ENCODE measurements at regions not wholly inside any gene's neighbourhood (a gene's known extent, or its start where the extent isn't known, plus 50 kb on each side); places are given as distances from the start of the nearest gene placed in this dataset.

DNA sequence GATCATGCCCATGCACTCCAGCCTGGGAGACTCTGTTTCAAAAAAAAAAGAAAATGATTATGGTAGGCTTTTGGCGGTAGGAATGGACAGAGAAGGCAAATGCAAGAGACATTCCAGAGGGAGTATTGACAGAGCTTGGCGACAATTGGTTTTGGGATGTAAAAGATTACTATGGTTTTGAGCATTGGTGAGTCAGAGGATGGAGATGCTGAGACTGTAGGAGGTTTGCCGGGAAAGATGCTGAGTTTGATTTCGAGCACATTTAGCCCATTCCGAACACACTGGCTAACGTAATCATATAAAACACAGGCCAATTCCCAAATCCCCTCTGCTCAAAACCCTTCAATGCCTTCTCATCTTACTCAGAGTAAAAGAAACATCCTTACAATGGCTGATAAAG lies 161.6 kb upstream of the MKLN1 start:
- no peak for DNase-seq (ENCODE audit: extremely low spot score)
- POLR2A ChIA-PET, result no interaction called here
- TF ChIP-seq, protein P1, sequence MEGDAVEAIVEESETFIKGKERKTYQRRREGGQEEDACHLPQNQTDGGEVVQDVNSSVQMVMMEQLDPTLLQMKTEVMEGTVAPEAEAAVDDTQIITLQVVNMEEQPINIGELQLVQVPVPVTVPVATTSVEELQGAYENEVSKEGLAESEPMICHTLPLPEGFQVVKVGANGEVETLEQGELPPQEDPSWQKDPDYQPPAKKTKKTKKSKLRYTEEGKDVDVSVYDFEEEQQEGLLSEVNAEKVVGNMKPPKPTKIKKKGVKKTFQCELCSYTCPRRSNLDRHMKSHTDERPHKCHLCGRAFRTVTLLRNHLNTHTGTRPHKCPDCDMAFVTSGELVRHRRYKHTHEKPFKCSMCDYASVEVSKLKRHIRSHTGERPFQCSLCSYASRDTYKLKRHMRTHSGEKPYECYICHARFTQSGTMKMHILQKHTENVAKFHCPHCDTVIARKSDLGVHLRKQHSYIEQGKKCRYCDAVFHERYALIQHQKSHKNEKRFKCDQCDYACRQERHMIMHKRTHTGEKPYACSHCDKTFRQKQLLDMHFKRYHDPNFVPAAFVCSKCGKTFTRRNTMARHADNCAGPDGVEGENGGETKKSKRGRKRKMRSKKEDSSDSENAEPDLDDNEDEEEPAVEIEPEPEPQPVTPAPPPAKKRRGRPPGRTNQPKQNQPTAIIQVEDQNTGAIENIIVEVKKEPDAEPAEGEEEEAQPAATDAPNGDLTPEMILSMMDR (IDR thresholded peaks at IDR 0.05; ENCODE audit: control extremely low read depth, extremely low read depth, low read depth, missing control alignments), result no peak
- CTCF ChIA-PET, result no interaction called here

DNA sequence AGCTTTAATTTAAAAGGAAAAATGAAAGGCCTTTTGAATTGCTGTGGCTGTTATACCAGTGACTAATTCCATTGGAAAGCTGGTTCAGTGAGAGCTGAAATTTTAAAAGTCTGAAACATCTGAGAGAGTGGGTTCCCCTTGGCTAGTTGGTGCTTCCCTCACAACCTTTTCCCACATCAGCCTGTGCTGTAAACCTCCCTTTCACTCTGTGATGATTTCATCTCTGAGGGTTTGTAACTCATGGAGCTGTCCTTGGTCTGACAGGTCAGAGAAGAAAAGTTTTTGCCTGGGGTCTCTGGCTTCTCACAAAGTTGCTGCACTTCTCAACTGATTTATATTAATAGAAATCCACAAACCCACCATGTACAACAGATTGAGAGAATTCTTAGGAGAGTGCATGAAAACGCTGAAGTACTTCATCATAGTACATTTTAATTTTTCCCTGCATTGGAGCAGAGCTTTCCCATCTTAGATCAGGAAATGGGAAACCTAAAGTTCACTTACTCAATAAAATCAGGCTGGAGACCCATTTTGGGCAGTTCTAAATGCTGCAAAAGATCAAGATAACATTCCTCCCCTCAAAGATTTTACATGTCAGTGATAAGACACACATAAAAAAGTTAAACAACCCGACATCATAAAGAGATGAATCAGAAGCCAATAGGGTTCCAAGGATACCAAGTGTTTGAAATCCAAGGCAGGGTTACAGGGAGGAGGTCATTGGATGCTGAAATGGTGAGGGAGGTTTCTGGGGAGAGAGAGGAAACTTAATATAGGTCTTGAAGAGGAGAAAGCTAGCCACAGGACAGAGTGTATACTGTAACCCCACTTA lies 157.0 kb upstream of the MKLN1 start:
- no peak for DNase-seq (ENCODE audit: extremely low spot score)
- ChIA-PET CTCF (interaction anchor here (0.9 to 1.6 kb wide), 6 partner anchors 10 to 38 kb away, joined by 3 to 5 read pairs (median 4); no protein-coding TSS in a partner anchor), POLR2A (no interaction called here)
- TF ChIP-seq, protein P1 (IDR thresholded peaks at IDR 0.05; ENCODE audit: control extremely low read depth, extremely low read depth, low read depth, missing control alignments), result no peak

DNA sequence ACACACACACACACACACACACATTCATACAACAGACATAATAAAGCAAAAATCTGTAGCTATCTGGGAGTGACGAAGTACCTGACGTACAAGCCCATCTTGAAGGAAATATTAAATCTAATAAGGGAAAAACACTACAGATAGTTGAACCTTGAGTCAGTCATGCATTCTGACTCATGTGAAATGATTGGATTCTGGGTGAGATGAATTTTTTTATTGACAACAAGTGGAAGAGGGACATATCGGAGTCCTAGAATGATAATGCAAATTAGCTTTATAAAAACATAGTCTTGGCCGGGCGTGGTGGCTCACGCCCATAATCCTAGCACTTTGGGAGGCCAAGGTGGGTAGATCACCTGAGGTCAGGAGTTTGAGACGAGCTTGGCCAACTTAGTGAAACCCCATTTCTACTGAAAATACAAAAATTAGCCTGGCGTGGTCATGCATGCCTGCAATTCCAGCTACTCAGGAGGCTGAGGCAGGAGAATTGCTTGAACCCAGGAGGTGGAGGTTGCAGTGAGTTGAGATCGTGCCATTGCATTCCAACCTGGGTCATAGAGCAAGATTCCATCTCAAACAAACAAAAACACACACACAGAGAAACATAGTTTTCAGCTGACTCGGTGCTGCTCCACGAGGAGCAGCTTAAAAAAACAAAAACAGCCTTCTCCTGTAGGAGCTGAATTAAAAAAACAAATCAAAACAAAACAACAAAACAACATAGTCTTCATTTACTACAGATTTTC lies 154.4 kb upstream of the MKLN1 start:
- CTCF ChIA-PET, result interaction anchor here (1.1 kb wide), 1 partner anchor 15 kb away, joined by 3 read pairs; no protein-coding TSS in a partner anchor

DNA sequence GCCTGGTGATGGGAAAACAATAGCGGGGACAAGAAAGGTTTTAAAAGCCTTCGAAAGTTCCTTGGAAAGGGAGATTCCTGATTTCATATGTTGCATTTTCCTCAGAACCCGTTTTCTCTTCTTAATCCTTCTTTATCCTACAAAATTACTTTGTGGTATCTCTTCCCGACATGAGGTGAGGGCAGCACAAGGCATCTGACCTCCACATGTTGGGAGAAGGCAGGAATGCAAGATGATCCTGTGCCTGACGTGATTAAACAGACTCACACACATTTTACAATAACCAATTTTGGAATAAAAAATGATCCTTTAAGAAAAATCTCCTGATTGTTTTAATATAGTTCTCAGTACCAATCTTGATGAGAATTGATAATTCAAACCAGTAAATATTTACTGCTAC lies 153.3 kb upstream of the MKLN1 start:
- TF ChIP-seq, protein P1 (IDR thresholded peaks at IDR 0.05; ENCODE audit: control extremely low read depth, extremely low read depth, low read depth, missing control alignments), result no peak
- ChIA-PET POLR2A (no interaction called here), CTCF (no interaction called here)
- DNase-seq (ENCODE audit: extremely low spot score), result no peak

More for the DNA sequence above, 154.4 kb upstream of the MKLN1 start:
- DNase-seq (ENCODE audit: extremely low spot score), result no peak
- TF ChIP-seq, protein P1 (IDR thresholded peaks at IDR 0.05; ENCODE audit: control extremely low read depth, extremely low read depth, low read depth, missing control alignments), result no peak
- POLR2A ChIA-PET, result no interaction called here

DNA sequence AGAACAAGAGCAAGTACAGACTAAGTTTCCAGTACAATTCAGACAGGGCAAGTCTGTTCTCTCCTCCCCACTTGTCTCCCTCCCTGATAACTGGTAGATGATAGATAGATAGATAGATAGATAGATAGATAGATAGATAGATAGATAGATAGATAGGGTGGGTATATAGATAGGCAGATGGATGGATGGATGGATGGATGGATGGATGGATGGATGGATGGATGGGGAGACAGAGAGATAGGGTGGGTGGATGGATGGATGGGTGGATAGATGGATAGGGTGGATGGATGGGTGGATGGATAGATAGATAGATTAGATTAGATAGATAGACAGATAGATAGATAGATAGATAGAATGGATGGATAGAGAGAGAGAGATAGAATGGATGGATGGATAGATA lies 152.8 kb upstream of the MKLN1 start:
- POLR2A ChIA-PET, result no interaction called here
- CTCF ChIA-PET, result no interaction called here
- no peak for DNase-seq (ENCODE audit: extremely low spot score)
- TF ChIP-seq, protein P1 (IDR thresholded peaks at IDR 0.05; ENCODE audit: control extremely low read depth, extremely low read depth, low read depth, missing control alignments), result no peak

DNA sequence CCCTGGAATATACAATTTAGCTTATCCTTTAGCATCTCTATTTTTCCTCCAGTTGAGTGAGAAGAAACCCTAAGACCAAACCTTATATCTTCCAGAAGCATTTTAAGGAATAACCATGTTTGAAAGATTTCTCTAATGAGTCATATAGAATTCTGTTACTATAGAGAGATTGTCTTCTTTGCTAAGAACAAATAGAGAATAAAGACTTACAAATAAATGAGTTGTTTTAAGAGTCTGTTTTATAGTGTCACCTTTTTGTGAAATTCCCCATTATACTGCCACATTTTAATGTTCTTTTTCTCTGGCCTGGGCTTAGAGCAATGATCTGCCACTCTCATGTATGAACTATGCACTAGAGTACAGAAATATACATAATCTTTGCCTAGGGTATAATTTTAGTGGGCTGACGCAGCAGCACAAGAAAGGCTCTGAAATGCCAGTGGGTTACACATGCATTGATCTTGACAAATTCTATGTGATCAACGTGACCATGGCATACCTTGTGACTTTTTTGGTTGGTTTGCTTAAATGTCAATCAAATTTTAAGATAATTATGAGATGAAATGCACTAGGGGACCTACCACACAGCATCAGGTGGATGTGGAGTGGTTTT lies 145.1 kb upstream of the MKLN1 start:
- no peak for DNase-seq (ENCODE audit: extremely low spot score)
- TF ChIP-seq, protein P1 (IDR thresholded peaks at IDR 0.05; ENCODE audit: control extremely low read depth, extremely low read depth, low read depth, missing control alignments), result no peak
- CTCF ChIA-PET, result interaction anchor here (1.2 to 1.3 kb wide), 2 partner anchors 33 to 58 kb away, joined by 3 read pairs; no protein-coding TSS in a partner anchor
- POLR2A ChIA-PET, result no interaction called here
